ENCODE measurements at regions not wholly inside any gene's neighbourhood (a gene's known extent, or its start where the extent isn't known, plus 50 kb on each side); places are given as distances from the start of the nearest gene placed in this dataset.

GRCh38 chr4:151573945-151574344, 165.0 kb downstream of the FHIP1A start:
- peak; percentile 72 for DNase-seq (ENCODE audit: unreplicated experiment)
- intact Hi-C loops (cut with micrococcal nuclease) = no loop called here
- peak; percentile 12 for TF ChIP-seq CTCF (IDR thresholded peaks at IDR 0.05; ENCODE audit: unreplicated experiment)
- H3K36me3 Mint-ChIP-seq (ENCODE audit: insufficient read depth, unreplicated experiment) = peaks cover 9% of the 10 kb centered on the region
- ChIA-PET POLR2A (interaction anchor here (0.5 to 1.4 kb wide), 5 partner anchors 33 to 249 kb away, joined by 3 to 4 read pairs (median 3); partner anchors contain the start of gene SH3D19), CTCF (interaction anchor here (0.6 to 1.2 kb wide), 8 partner anchors 10 to 171 kb away, joined by 3 to 6 read pairs (median 4); no protein-coding TSS in a partner anchor)
- no TSS peak for BruUV-seq (replicated peaks)
- no peak overlapping the region for H3K4me3 Mint-ChIP-seq (ENCODE audit: unreplicated experiment)
- H3K27me3 Mint-ChIP-seq (ENCODE audit: insufficient read depth, unreplicated experiment) = no peaks in the 10 kb centered on the region
- H3K27ac Mint-ChIP-seq (ENCODE audit: low read depth, unreplicated experiment) = peak overlapping the region; percentile 57
- H3K9me3 Mint-ChIP-seq (ENCODE audit: unreplicated experiment) = no peaks in the 10 kb centered on the region
- peaks cover 11% of the 10 kb centered on the region for H3K4me1 Mint-ChIP-seq (ENCODE audit: insufficient read depth, unreplicated experiment)

GRCh38 chr4:151574968-151575367, 166.0 kb downstream of the FHIP1A start:
- no peak for TF ChIP-seq CTCF (IDR thresholded peaks at IDR 0.05; ENCODE audit: unreplicated experiment)
- ChIA-PET POLR2A (interaction anchor here (0.7 kb wide), 1 partner anchor 165 kb away, joined by 9 read pairs; no protein-coding TSS in a partner anchor), CTCF (interaction anchor here (1.0 kb wide), 1 partner anchor 12 kb away, joined by 4 read pairs; no protein-coding TSS in a partner anchor)
- Mint-ChIP-seq H3K4me3 (ENCODE audit: unreplicated experiment) (no peak overlapping the region), H3K27me3 (ENCODE audit: insufficient read depth, unreplicated experiment) (no peaks in the 10 kb centered on the region), H3K27ac (ENCODE audit: low read depth, unreplicated experiment) (no peak overlapping the region), H3K36me3 (ENCODE audit: insufficient read depth, unreplicated experiment) (peaks cover 9% of the 10 kb centered on the region), H3K4me1 (ENCODE audit: insufficient read depth, unreplicated experiment) (peaks cover 11% of the 10 kb centered on the region), H3K9me3 (ENCODE audit: unreplicated experiment) (no peaks in the 10 kb centered on the region)
- intact Hi-C loops (cut with micrococcal nuclease) = no loop called here
- no TSS peak for BruUV-seq (replicated peaks)
- no peak for DNase-seq (ENCODE audit: unreplicated experiment)

GRCh38 chr4:151575646-151576045, 166.7 kb downstream of the FHIP1A start:
- Mint-ChIP-seq H3K4me1 (ENCODE audit: insufficient read depth, unreplicated experiment) (peaks cover 11% of the 10 kb centered on the region), H3K4me3 (ENCODE audit: unreplicated experiment) (no peak overlapping the region), H3K36me3 (ENCODE audit: insufficient read depth, unreplicated experiment) (peaks cover 9% of the 10 kb centered on the region), H3K27me3 (ENCODE audit: insufficient read depth, unreplicated experiment) (no peaks in the 10 kb centered on the region), H3K9me3 (ENCODE audit: unreplicated experiment) (no peaks in the 10 kb centered on the region), H3K27ac (ENCODE audit: low read depth, unreplicated experiment) (no peak overlapping the region)
- ChIA-PET CTCF (interaction anchor here (1.1 to 1.7 kb wide), 2 partner anchors 12 to 53 kb away, joined by 3 to 6 read pairs; no protein-coding TSS in a partner anchor), POLR2A (no interaction called here)
- no peak for DNase-seq (ENCODE audit: unreplicated experiment)
- no peak for TF ChIP-seq CTCF (IDR thresholded peaks at IDR 0.05; ENCODE audit: unreplicated experiment)
- BruUV-seq (replicated peaks) = no TSS peak
- intact Hi-C loops (cut with micrococcal nuclease) = no loop called here

GRCh38 chr4:151576627-151577026, 167.7 kb downstream of the FHIP1A start:
- Mint-ChIP-seq H3K27ac (ENCODE audit: low read depth, unreplicated experiment) (no peak overlapping the region), H3K36me3 (ENCODE audit: insufficient read depth, unreplicated experiment) (peaks cover 9% of the 10 kb centered on the region), H3K9me3 (ENCODE audit: unreplicated experiment) (no peaks in the 10 kb centered on the region), H3K4me1 (ENCODE audit: insufficient read depth, unreplicated experiment) (peaks cover 11% of the 10 kb centered on the region), H3K27me3 (ENCODE audit: insufficient read depth, unreplicated experiment) (no peaks in the 10 kb centered on the region), H3K4me3 (ENCODE audit: unreplicated experiment) (no peak overlapping the region)
- DNase-seq (ENCODE audit: unreplicated experiment) = no peak
- BruUV-seq (replicated peaks) = no TSS peak
- ChIA-PET POLR2A (interaction anchor here (0.6 to 1.5 kb wide), 4 partner anchors 10 to 44 kb away, joined by 3 read pairs; no protein-coding TSS in a partner anchor), CTCF (interaction anchor here (1.1 to 1.7 kb wide), 2 partner anchors 13 to 52 kb away, joined by 3 to 6 read pairs; no protein-coding TSS in a partner anchor)
- intact Hi-C loops (cut with micrococcal nuclease) = no loop called here
- no peak for TF ChIP-seq CTCF (IDR thresholded peaks at IDR 0.05; ENCODE audit: unreplicated experiment)

Measured in MCF 10A (cell line).